HG03342 (cell line): ENCODE measurements at regions not wholly inside any gene's neighbourhood (a gene's known extent, or its start where the extent isn't known, plus 50 kb on each side); places are given as distances from the start of the nearest gene placed in this dataset.

Source experiments
- ATAC-seq: cut with Tn5 transposase; IDR thresholded peaks from one replicate; pipeline ENCODE4 v1.9.1; 2021; ENCODE audit warnings: mild to moderate bottlenecking, moderate library complexity; ENCODE audit not compliant: unreplicated experiment

- ATAC-seq = no peak
Measured at GRCh38 chr4:26020083-26020668, 106.2 kb downstream of the SMIM20 start.

GRCh38 chr4:26020881-26021280 is 106.9 kb downstream of the SMIM20 start:
- ATAC-seq = no peak

DNA sequence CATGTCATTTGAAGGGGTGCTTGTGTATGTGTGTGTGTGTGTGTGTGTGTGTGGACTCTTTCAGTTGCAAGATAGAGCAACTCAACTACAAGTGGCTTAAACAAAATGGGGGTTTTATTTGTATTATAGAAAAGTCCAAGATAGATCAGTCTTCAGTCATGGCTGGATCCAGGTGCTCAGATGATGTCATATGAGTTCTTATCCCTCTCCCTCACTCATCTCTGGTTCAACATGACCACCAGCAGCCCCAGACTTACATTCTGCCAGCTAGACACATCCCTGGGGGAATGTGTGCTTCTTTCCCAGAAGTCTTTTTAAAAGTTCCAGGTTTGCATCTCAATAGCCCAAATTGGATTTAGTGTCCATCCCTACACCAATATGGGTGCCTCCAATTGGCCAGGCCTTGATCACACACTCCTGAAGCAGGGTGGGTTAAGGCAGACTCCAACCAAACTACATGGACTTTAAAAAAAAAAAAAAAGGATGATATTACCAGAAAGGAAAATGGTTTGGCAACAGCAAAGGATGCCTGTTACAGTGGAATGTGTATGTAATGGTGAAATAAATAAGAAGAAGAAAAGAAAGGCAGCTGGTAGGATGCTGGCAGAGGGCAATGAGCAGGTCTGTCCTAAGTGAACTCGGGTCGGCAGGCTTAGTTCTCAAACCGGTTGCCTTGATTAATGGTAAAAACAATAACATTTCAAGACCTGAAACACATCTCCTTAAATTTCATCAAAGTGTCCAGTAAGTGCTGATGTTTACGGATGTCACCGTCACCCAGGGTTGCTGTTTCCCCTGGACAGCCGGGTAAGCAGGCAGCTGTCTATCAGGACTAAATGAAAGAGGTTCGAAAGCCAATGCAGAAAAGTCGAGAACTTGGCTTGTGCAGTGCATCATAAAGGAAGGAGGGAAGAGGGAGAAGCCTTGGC is 107.7 kb downstream of the SMIM20 start:
- ATAC-seq = no peak

DNA sequence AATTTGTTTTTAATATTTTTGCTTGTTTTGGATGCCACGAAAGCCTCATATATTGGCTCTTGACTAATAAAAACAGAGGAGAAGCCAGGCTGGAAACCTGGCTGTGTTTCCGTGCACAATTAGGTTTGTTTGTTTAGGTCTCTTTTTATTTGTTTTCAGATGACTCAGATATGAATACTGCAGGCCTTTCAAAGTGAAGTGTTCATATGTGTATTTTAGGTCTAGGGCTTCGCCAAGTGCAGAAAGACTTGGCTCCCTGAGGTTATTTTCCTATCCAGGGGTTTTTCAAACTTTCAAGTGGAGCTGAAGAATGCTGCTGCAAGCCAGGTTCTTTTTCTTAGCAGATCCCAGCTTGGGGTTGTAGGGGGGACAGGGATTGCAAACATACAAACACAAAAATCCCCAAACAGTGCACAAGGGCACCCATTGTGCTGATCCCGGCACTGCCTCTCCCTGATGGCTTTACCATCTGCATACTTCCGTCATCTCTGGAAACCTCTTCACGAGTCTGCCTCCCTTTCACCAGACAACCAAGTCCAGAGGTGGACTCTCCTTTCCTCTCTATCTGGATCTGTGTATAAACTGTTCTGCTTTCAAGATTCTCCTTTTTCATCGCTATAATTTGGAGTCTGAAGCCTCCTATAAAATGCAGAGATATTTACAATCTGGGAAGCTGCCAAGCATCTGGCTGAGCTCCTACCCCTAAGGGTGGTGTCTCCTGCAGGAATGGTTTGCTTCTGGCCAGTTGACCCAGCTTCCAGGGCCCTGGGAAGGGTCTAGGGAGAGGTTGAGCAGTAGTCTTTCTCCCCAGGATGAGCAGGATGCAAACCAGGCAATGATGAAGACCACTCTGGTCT is 108.6 kb downstream of the SMIM20 start:
- ATAC-seq = no peak

DNA sequence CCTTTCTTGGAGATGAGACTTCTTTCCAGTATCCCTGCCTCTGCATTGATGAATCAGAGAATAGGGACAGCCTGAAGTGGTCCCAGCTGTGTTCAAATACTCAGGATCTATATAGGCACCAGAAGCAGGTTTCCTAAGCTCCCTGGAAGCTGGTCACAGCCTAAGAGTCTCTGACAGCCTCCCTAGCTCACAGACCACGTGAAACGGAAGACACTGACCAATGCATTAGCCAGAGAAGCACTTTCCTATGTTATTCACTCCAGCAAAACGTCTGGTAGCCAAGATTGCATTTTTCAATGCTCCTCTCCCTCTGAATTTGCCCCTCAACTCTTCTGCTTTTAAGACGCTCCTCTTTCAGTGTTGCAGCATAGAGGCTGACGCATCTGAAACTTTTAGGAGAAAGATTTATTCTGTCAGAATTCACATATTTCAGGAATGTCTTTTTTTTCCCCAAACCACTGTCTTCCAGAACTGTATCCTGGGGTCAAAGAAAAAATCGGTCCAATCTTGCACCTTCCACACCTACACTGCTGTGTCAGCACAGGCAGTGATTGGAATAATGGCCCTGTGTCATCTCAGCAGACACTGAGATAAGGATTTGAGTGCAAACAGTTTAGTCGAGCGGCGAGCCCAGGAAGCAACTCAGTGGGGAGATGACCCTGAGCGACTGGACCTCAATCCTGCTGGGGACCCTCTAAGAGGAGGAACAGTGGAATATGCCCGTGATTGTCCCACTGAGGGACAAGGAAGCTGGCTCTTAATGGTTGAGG is 109.4 kb downstream of the SMIM20 start:
- no peak for ATAC-seq

DNA sequence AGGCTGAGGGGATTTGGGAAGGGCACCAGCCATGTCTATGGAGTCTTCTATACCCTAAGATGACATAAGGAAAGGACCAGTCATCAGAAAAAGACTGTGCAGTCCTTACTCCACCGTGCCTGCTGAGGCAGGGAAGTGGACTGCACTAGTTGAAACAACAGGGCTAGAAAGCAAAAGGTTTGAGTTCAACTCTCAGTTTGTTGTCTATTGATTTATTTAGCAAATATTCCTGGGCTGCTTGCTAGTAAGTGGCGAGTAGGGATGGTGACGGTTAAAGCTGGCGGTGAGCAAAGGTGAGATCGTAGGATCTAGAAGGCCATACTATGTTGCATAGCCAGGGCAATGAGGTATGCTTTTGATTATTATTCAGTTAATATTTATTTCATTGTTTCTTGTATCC is 110.1 kb downstream of the SMIM20 start:
- no peak for ATAC-seq

DNA sequence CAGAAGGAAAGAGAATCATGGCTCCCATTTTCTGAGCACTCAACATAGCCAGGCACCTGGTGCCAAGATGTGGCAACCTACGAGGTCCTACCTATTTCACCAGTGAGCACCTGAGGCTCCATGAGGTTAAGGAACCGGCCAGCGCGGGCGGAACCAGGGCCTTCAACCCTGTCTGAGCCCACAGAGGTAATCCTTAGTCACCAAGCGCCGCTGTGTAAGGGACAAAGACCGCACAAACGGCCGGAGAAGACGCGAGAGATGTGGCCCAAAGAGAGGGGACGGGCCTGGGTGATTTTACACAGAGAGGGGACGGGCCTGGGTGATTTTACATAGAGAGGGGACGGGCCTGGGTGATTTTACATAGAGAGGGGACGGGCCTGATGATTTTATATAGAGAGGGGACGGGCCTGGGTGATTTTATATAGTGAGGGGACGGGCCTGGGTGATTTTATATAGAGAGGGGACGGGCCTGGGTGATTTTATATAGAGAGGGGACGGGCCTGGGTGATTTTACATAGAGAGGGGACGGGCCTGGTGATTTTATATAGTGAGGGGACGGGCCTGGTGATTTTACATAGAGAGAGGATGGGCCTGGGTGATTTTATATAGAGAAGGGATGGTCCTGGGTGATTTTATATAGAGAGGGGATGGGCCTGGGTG is 114.2 kb downstream of the SMIM20 start:
- ATAC-seq = no peak

DNA sequence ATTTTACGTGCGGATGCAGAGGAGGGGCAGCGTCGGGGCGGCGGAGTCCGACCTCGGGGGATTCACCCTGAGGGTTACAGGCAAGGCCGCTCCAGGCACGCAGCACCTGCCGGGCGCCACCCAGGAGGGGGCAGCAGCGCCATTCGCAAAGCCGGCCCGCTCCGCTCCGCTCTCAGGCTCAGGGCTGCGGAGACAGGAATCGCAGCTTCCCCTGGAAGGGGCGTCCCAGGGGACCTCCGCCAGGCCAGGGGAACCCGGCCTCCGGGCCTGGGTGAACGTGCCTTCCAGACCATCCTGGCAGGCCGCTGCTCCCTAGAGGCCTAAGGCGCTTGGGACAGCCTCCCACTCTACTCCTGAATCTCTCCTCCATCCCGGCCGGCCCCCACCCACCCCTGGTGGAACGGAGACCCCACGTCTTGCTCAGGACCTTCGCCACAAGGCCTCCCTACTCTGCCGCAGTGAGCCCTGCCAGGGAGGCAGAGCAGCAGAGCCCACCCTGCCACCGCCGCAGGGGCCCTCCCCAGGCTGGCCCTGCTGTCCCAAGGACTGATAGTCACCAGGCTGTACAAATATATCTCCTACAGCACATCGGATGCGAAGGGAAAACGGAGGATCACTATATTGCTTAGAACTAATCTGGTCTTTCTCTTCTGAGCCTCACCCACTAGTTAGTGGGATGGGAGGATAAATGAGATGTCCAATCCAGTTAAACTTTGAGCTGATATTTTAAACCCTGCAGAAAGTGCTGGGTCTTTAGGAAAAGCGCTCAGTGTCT is 115.0 kb downstream of the SMIM20 start:
- peak; percentile 79 for ATAC-seq

- no peak for ATAC-seq
Measured at GRCh38 chr4:26029568-26030131, 115.6 kb downstream of the SMIM20 start.

DNA sequence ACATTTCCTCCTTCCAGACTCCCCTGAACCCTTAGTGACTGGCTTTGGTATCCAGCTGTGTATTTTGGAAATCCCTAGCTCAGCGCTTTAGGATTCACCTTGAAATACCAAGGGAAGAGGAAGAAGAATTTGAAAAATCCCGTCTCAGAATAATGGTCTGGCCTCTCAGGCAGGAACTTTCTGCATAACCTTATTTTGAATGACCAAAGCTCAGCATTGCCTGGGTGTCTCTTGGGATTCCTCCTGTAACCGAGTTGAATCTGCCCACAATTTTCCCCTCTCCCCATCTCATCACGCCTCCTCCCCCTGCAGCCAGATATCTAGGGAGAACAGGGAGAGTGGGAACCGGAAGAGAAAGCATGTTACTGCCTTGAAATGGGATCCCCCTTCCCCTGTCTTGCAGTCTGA is 116.2 kb downstream of the SMIM20 start:
- no peak for ATAC-seq

DNA sequence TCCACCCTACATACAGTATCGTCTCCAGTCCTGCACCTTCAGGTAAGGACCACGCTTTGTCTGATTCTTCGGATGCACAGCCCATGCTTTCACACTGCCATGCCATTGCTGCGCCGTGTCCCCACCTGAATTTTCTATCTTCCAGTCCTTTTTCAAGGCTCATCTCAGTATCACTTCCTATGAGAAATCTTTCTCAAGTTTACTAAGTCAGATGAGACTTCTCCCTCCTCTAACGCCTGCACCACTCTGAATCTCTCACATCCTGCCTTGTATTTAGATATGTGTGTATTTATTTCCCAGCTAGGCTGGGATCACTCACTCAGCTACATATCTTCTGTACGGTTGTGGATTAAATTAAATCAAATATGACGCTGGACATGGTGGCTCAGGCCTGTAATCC is 116.8 kb downstream of the SMIM20 start:
- ATAC-seq = no peak

GRCh38 chr4:26031704-26032103 is 117.7 kb downstream of the SMIM20 start:
- ATAC-seq = no peak

- ATAC-seq = no peak
Measured at GRCh38 chr4:26032142-26032541, 118.1 kb downstream of the SMIM20 start.

DNA sequence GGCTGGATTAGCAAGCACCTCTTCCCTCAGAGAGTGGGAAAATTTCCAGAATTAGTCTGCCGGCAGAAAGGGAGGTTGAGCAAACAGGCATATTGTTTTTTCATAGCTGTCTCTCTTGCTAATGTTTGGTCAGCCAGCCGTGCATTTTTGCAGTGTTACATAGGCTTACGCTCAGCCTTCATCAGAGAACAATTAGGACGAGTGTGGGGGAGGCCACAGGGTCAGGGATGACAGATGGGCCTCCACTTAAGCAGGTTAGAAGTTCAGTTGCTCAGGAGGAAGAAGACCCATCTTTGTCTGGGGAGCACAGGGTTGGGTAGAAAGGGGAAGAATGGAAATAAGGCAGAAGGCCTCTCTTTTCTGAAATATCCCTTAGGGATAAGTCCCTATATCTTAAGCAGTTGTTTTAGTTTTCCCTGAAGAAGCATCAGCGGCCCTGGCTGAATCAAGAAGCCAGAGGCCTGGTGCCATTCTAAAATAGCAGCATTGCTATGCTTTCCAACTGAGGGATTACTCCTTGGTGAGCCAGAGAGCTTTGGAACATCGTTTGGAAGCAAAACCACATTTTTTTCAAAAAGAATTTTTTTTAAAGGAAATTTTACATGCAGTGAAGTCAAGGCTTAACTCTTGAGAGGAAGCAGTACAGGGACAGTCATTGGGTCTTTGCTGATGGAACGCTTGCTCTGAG is 118.8 kb downstream of the SMIM20 start:
- no peak for ATAC-seq

DNA sequence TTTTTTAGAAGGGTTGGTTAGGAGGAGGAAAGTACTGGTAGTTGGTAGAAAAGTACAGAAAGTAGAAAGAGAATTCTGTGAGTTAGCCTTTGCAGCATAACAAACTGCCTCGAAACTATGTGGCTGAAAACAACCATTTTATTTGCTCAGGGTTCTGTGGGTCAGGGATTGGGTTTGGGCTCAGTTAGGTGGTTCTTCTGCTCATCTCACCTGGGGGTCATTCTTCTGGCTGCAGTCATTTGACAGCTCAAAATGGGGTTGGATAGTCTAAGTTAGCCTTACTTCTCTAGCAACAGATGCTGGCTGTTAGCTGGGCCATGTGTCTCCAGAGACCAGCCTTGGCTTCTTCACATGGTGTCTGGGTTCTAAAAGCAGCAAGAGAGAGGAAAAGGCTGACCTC is 119.4 kb downstream of the SMIM20 start:
- no peak for ATAC-seq

GRCh38 chr4:26034849-26035248 is 120.8 kb downstream of the SMIM20 start:
- ATAC-seq = no peak

GRCh38 chr4:26035921-26036320 is 121.9 kb downstream of the SMIM20 start:
- no peak for ATAC-seq

- ATAC-seq = no peak
Measured at GRCh38 chr4:26039639-26040359, 125.8 kb downstream of the SMIM20 start.
